AG04449 (cell line): ENCODE measurements at regions not wholly inside any gene's neighbourhood (a gene's known extent, or its start where the extent isn't known, plus 50 kb on each side); places are given as distances from the start of the nearest gene placed in this dataset.
"Not testable (repeated sequence)": the region's sequence is repeated elsewhere in the genome, so short reads cannot be mapped to it uniquely, and the experiment has no call there.

Source experiments
- CTCF ChIA-PET: fragments of 350-600 bp; formaldehyde crosslinking; extraction: SDS; loops from one replicate; lab custom pipeline; 2021; ENCODE audit warnings: antibody characterized with exemption; lab: Yijun Ruan, JAX
- POLR2A ChIA-PET: fragments of 400-600, 350-600 bp; formaldehyde crosslinking; extraction: SDS; loops from one replicate; lab custom pipeline; 2020; ENCODE audit warnings: antibody characterized with exemption, inconsistent platforms; lab: Yijun Ruan, JAX
- DNase-seq: peaks from one replicate; pipeline ENCODE4 v3.0.0-alpha.2; 2010; ENCODE audit warnings: low read depth, low spot score
- H3K4me3 ChIP-seq: 2 replicates; pipeline ENCODE4 v1.5.1; 2011; ENCODE audit warnings: low read depth, mild to moderate bottlenecking, control low read depth, low read length
- TF ChIP-seq, protein P1 (sequence below): IDR thresholded peaks from one replicate; pipeline ENCODE4 v1.5.1; 2011; ENCODE audit warnings: mild to moderate bottlenecking, moderate library complexity, low read length, control low read depth, inconsistent platforms; ENCODE audit not compliant: insufficient read depth; ENCODE audit errors: missing control alignments

GRCh38 chr16:85283305-85284050 lies 171.2 kb upstream of the CIBAR2 start:
- TF ChIP-seq, protein P1, sequence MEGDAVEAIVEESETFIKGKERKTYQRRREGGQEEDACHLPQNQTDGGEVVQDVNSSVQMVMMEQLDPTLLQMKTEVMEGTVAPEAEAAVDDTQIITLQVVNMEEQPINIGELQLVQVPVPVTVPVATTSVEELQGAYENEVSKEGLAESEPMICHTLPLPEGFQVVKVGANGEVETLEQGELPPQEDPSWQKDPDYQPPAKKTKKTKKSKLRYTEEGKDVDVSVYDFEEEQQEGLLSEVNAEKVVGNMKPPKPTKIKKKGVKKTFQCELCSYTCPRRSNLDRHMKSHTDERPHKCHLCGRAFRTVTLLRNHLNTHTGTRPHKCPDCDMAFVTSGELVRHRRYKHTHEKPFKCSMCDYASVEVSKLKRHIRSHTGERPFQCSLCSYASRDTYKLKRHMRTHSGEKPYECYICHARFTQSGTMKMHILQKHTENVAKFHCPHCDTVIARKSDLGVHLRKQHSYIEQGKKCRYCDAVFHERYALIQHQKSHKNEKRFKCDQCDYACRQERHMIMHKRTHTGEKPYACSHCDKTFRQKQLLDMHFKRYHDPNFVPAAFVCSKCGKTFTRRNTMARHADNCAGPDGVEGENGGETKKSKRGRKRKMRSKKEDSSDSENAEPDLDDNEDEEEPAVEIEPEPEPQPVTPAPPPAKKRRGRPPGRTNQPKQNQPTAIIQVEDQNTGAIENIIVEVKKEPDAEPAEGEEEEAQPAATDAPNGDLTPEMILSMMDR = no peak
- no peak overlapping the region for H3K4me3 ChIP-seq
- no peak for DNase-seq
- ChIA-PET POLR2A (no interaction called here), CTCF (interaction anchor here (0.6 to 7.3 kb wide), 9 partner anchors 8 to 333 kb away, joined by 3 to 67 read pairs (median 3); no protein-coding TSS in a partner anchor)

DNA sequence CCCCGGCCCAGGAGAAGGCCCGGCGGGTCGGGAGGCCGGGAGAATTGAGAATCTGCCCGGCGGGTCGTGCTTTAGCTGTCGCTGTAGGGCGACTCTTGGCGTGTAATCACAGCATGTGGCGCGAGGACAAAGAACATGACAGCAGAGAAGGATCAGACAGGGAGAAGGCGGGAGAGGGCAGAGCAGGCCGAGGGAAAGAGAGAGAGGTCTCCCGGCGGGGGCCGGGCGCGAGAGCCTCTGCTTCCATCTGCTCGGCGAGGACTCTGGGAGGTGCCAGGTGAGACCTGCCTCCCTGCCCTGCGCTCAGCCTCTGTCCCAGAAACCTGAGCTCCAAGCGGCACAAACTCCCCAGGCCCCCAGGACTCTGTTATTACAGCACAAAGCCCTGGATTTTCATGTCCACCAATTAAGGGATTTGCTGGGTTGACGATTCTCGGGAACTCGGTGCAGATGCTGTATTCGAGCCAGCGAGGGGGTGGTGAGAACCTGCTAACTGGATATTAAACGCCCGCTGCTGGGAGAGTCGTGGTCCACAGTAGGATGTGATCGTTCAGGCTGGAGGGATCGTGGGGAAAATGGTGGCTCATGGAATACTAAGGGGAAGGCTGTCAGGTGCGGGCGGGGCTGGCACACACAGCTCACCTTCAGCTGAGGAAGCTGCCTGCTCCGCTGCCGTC lies 172.0 kb upstream of the CIBAR2 start:
- H3K4me3 ChIP-seq = no peak overlapping the region
- POLR2A ChIA-PET = no interaction called here
- TF ChIP-seq, protein P1 = no peak
- CTCF ChIA-PET = interaction anchor here (0.9 to 7.3 kb wide), 9 partner anchors 8 to 326 kb away, joined by 3 to 67 read pairs (median 3); no protein-coding TSS in a partner anchor
- no peak for DNase-seq

- DNase-seq = no peak
- TF ChIP-seq, protein P1 = no peak
- H3K4me3 ChIP-seq = no peak overlapping the region
- ChIA-PET POLR2A (no interaction called here), CTCF (interaction anchor here (1.2 to 7.3 kb wide), 5 partner anchors 10 to 33 kb away, joined by 3 to 67 read pairs (median 34); no protein-coding TSS in a partner anchor)
These were observed 173.4 kb upstream of the CIBAR2 start for GRCh38 chr16:85285681-85286065.

DNA sequence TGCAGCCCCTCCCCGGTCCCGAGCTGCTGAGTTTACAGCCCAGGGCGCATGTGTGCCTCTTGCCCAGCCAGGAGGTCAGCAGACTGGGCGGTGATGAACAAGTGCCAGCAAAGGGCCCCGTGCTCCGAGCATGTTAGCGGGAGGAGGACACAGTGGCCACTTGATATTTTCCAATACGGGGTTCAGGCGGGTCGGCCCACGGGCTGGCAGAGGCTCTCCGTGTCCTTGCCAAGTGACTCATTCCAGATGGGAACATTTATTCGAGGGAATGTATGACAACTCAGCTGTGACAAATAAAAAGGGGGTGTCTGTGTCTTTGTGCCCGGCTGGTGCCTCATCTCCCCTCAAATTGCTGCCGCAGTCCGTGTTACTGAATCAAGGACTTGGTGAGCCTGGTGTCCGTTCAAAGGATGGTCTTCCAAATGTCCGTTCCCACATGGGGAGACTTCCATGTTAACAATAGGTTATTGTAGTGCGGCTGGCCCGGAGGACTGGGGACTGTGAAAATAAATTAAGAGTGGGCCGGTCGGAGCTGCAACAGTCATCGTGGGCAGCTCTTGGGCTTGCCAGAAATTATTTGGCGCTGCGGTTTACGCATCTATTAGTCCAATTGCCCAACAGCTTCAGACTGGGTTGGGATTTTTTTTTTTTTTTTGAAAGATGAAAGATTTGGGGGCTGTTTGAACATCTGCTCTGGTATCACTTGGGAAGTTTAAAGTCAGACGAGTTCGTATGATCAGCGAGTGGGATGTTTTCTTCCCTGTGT lies 174.0 kb upstream of the CIBAR2 start:
- peak; percentile 7 for DNase-seq
- CTCF ChIA-PET = interaction anchor here (0.8 to 6.9 kb wide), 8 partner anchors 10 to 331 kb away, joined by 3 to 67 read pairs (median 4); no protein-coding TSS in a partner anchor
- POLR2A ChIA-PET = interaction anchor here (0.7 kb wide), 1 partner anchor 296 kb away, joined by 3 read pairs; no protein-coding TSS in a partner anchor
- TF ChIP-seq, protein P1 = no peak
- no peak overlapping the region for H3K4me3 ChIP-seq

GRCh38 chr16:85286951-85287814 lies 174.9 kb upstream of the CIBAR2 start:
- peak overlapping the region; percentile 8; the same call in 1 of the 2 replicates for H3K4me3 ChIP-seq
- POLR2A ChIA-PET = interaction anchor here (0.6 kb wide), 1 partner anchor 173 kb away, joined by 3 read pairs; no protein-coding TSS in a partner anchor
- CTCF ChIA-PET = interaction anchor here (0.7 to 6.9 kb wide), 10 partner anchors 10 to 330 kb away, joined by 3 to 67 read pairs (median 4); no protein-coding TSS in a partner anchor
- no peak for DNase-seq
- TF ChIP-seq, protein P1 = peak; percentile 15

- CTCF ChIA-PET = interaction anchor here (0.7 to 6.9 kb wide), 9 partner anchors 9 to 328 kb away, joined by 3 to 67 read pairs (median 5); no protein-coding TSS in a partner anchor
- DNase-seq, H3K4me3 ChIP-seq, POLR2A ChIA-PET: not testable (repeated sequence)
These were observed 175.5 kb upstream of the CIBAR2 start for GRCh38 chr16:85287815-85288109.
